SU-DHL-6 (cell line): ENCODE measurements at regions not wholly inside any gene's neighbourhood (a gene's known extent, or its start where the extent isn't known, plus 50 kb on each side); places are given as distances from the start of the nearest gene placed in this dataset.

Experiments used
- H2AFZ ChIP-seq: fragments of 200-600 bp; sonication (generic); 2 replicates; pipeline ENCODE4 v1.6.1; 2014; ENCODE audit warnings: low read depth, mild to moderate bottlenecking, moderate library complexity, mixed read lengths, antibody characterized with exemption, low read length; ENCODE audit not compliant: severe bottlenecking
- H3F3A ChIP-seq: fragments of 200-600 bp; shearing (Covaris generic); 2 replicates; pipeline ENCODE4 v1.6.0; 2016; ENCODE audit warnings: antibody characterized with exemption, mild to moderate bottlenecking; ENCODE audit not compliant: insufficient read depth
- H3K27ac ChIP-seq: fragments of 200-600 bp; sonication (generic); 2 replicates; pipeline ENCODE4 v1.5.1; 2016; ENCODE audit warnings: low read depth, mild to moderate bottlenecking, low read length, moderate library complexity, mixed read lengths
- H3K27me3 ChIP-seq: fragments of 200-600 bp; sonication (generic), shearing (Covaris generic); 2 replicates; pipeline ENCODE4 v1.6.0; 2014; ENCODE audit warnings: mild to moderate bottlenecking, low read length
- H3K36me3 ChIP-seq: fragments of 200-600 bp; sonication (generic); 2 replicates; pipeline ENCODE4 v1.6.1; 2014; ENCODE audit warnings: mild to moderate bottlenecking, low read length, mixed read lengths
- H3K4me2 ChIP-seq: fragments of 300-600, 200-600 bp; shearing (Covaris generic), sonication (generic); 2 replicates; pipeline ENCODE4 v1.6.0; 2014; ENCODE audit warnings: low read length, low read depth, mild to moderate bottlenecking; ENCODE audit not compliant: poor library complexity, severe bottlenecking
- H3K4me3 ChIP-seq: fragments of 200-600 bp; sonication (generic); 2 replicates; pipeline ENCODE4 v1.5.1; 2014; ENCODE audit warnings: antibody characterized with exemption, low read length, mild to moderate bottlenecking, mixed read lengths; ENCODE audit not compliant: insufficient read depth, poor library complexity, severe bottlenecking
- H3K79me2 ChIP-seq: fragments of 200-600 bp; sonication (generic); 2 replicates; pipeline ENCODE4 v1.6.1; 2014; ENCODE audit warnings: mild to moderate bottlenecking, low read length, moderate library complexity; ENCODE audit not compliant: insufficient read depth
- H3K9ac ChIP-seq: fragments of 200-600 bp; sonication (generic); 2 replicates; pipeline ENCODE4 v1.7.0; 2014; ENCODE audit warnings: mild to moderate bottlenecking, low read length
- H3K9me2 ChIP-seq: fragments of 200-600 bp; sonication (generic); replicated peaks from 2 replicates; pipeline ENCODE4 v1.6.1; 2014; ENCODE audit warnings: low read length; ENCODE audit not compliant: insufficient read depth
- H3K9me3 ChIP-seq: fragments of 200-600 bp; sonication (generic); 2 replicates; pipeline ENCODE4 v1.6.1; 2014; ENCODE audit warnings: low read length, mixed read lengths; ENCODE audit not compliant: insufficient read depth
- H4K20me1 ChIP-seq: fragments of 200-600 bp; sonication (generic); 2 replicates; pipeline ENCODE4 v1.6.1; 2014; ENCODE audit warnings: low read depth, mild to moderate bottlenecking, antibody characterized with exemption, low read length, moderate library complexity, mixed read lengths
- EZH2phosphoT487 ChIP-seq: fragments of 200-600 bp; sonication (generic), shearing (Covaris generic); conservative IDR thresholded peaks from 2 replicates; pipeline ENCODE4 v1.6.1; 2018; ENCODE audit warnings: mild to moderate bottlenecking, antibody characterized with exemption, low read length, moderate library complexity, mixed read lengths
- TF ChIP-seq, protein P1 (sequence below): fragments of 200-600 bp; sonication (generic); IDR thresholded peaks from one replicate; pipeline ENCODE4 v1.5.1; 2017; ENCODE audit warnings: antibody characterized with exemption, mild to moderate bottlenecking, low read length, moderate library complexity; ENCODE audit not compliant: insufficient read depth, poor library complexity, severe bottlenecking

GRCh38 chr16:87098361-87098760, 218.8 kb downstream of the C16orf95 start:
- TF ChIP-seq, protein P1, sequence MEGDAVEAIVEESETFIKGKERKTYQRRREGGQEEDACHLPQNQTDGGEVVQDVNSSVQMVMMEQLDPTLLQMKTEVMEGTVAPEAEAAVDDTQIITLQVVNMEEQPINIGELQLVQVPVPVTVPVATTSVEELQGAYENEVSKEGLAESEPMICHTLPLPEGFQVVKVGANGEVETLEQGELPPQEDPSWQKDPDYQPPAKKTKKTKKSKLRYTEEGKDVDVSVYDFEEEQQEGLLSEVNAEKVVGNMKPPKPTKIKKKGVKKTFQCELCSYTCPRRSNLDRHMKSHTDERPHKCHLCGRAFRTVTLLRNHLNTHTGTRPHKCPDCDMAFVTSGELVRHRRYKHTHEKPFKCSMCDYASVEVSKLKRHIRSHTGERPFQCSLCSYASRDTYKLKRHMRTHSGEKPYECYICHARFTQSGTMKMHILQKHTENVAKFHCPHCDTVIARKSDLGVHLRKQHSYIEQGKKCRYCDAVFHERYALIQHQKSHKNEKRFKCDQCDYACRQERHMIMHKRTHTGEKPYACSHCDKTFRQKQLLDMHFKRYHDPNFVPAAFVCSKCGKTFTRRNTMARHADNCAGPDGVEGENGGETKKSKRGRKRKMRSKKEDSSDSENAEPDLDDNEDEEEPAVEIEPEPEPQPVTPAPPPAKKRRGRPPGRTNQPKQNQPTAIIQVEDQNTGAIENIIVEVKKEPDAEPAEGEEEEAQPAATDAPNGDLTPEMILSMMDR: no peak
- TF ChIP-seq EZH2phosphoT487: no peak
- no peak overlapping the region for H3K27ac ChIP-seq
- H3K79me2 ChIP-seq: no peaks in the 10 kb centered on the region
- no peak overlapping the region for H3K4me2 ChIP-seq
- no peaks in the 10 kb centered on the region for H3K27me3 ChIP-seq
- no peaks in the 10 kb centered on the region for H3F3A ChIP-seq
- no peak overlapping the region for H3K9ac ChIP-seq
- H2AFZ ChIP-seq: no peak overlapping the region
- no peaks in the 10 kb centered on the region for H3K36me3 ChIP-seq
- no peaks in the 10 kb centered on the region for H3K9me3 ChIP-seq
- no peaks in the 10 kb centered on the region for H4K20me1 ChIP-seq
- no peak overlapping the region for H3K4me3 ChIP-seq
- no peaks in the 10 kb centered on the region for H3K9me2 ChIP-seq

DNA sequence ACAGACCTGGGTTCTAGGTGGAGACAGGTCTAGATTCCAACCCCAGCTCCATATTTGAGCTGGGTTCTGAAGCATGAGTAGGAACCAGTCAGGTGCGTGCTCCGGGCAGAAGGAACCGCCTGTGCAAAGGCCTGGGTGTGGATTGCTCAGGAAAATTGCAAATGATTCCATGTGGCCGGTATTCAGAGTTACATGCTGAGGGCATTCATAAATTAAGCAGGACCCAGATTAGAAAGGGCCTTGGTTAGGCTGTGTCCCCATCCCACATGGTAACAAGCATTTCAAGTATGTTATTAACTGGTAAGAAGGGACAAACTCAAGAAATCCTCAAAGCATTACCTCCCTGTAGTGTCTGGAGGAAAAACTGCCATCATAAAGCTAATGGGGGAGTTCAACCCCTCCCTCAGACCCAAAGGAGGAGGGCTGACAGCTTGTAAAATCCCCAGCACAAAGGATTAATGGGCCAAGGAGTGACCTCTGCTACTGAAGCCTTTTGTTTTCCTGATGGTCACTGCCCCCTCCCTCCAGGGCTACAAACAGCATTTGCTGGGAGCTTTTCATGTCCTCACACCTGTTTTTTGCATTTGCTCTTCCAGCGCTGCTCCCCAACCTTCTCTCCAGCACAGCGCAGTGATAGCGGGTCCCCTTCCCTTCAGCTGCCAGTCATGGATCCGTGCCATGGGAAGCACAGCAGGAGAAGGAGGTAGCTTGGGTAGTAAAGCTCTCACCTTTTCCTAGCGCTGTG, 218.0 kb downstream of the C16orf95 start:
- Histone ChIP-seq H2AFZ (no peak overlapping the region), H3K4me2 (no peak overlapping the region), H3K4me3 (no peak overlapping the region), H3K27me3 (no peaks in the 10 kb centered on the region), H3K79me2 (no peaks in the 10 kb centered on the region), H3K36me3 (no peaks in the 10 kb centered on the region), H3K27ac (no peak overlapping the region), H4K20me1 (no peaks in the 10 kb centered on the region), H3K9me2 (no peaks in the 10 kb centered on the region), H3F3A (no peaks in the 10 kb centered on the region), H3K9me3 (no peaks in the 10 kb centered on the region), H3K9ac (no peak overlapping the region)
- TF ChIP-seq, protein P1: no peak
- TF ChIP-seq EZH2phosphoT487: no peak

DNA sequence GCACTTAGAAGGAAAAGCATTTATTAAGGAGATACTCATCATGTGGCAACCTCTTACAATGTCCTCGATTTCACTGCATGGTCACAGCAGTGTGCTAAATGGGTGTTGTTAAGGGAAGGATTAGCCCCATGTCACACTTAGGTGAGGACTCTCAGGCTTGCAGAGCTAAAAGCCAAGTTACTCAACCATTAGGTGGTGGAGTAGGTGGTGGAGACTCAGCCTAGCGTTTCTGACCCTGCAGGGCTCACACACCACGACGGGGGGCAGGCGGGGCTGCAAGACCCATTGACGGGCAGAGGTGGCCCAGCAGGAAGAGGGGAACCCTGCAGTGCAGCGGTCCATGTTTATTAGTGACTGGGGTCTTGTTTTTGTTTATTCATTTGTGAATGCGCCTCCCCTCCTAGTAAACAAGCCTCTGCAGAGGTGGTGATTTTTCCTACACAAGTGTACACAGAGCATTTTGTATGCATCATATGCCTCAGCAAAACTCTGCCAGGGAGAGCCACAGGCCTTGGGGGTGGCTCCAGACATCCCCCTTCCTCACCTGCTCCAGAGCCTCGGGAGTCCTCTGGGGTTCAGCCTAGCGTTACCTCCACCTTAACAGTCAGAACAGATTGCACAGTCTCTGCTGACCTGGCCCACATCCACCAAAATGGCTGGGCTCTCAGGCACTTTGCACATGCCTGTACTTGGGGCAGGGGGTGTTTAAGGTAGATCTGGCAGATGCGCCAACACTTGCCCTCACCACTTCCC, 216.7 kb downstream of the C16orf95 start:
- Histone ChIP-seq H3F3A (no peaks in the 10 kb centered on the region), H3K9me2 (no peaks in the 10 kb centered on the region), H3K9ac (no peak overlapping the region), H3K79me2 (no peaks in the 10 kb centered on the region), H2AFZ (no peak overlapping the region), H3K27ac (no peak overlapping the region), H4K20me1 (no peaks in the 10 kb centered on the region), H3K27me3 (no peaks in the 10 kb centered on the region), H3K4me2 (no peak overlapping the region), H3K9me3 (no peaks in the 10 kb centered on the region), H3K36me3 (no peaks in the 10 kb centered on the region), H3K4me3 (no peak overlapping the region)
- TF ChIP-seq, protein P1: no peak
- TF ChIP-seq EZH2phosphoT487: no peak
